HG03565 (cell line): ENCODE measurements at regions not wholly inside any gene's neighbourhood (a gene's known extent, or its start where the extent isn't known, plus 50 kb on each side); places are given as distances from the start of the nearest gene placed in this dataset.
A peak's percentile ranks its signal among the peaks of the same experiment; 100 is the strongest.

Source experiments
- ATAC-seq: cut with Tn5 transposase; IDR thresholded peaks from one replicate; pipeline ENCODE4 v1.9.1; 2021; ENCODE audit warnings: mild to moderate bottlenecking, moderate library complexity; ENCODE audit not compliant: unreplicated experiment

GRCh38 chr3:168341192-168341815, 245.6 kb upstream of the GOLIM4 start:
- no peak for ATAC-seq

- ATAC-seq = no peak
Measured at GRCh38 chr3:168338161-168338560, 242.4 kb upstream of the GOLIM4 start.

GRCh38 chr3:168336276-168336675, 240.6 kb upstream of the GOLIM4 start:
- ATAC-seq = no peak

- no peak for ATAC-seq
Measured at GRCh38 chr3:168333410-168333935, 237.7 kb upstream of the GOLIM4 start.

- no peak for ATAC-seq
Measured at GRCh38 chr3:168331756-168332155, 236.0 kb upstream of the GOLIM4 start.

- no peak for ATAC-seq
Measured at GRCh38 chr3:168330983-168331382, 235.3 kb upstream of the GOLIM4 start.

GRCh38 chr3:168327856-168328255, 232.1 kb upstream of the GOLIM4 start:
- ATAC-seq = no peak

- no peak for ATAC-seq
Measured at GRCh38 chr3:168325684-168326083, 230.0 kb upstream of the GOLIM4 start.

GRCh38 chr3:168322941-168323340, 227.2 kb upstream of the GOLIM4 start:
- no peak for ATAC-seq

GRCh38 chr3:168314166-168314565, 218.4 kb upstream of the GOLIM4 start:
- ATAC-seq = no peak

GRCh38 chr3:168312984-168313383, 217.3 kb upstream of the GOLIM4 start:
- ATAC-seq = no peak

GRCh38 chr3:168307893-168308292, 212.2 kb upstream of the GOLIM4 start:
- ATAC-seq = no peak

GRCh38 chr3:168295027-168295426, 199.3 kb upstream of the GOLIM4 start:
- ATAC-seq = no peak

GRCh38 chr3:168292296-168292695, 196.6 kb upstream of the GOLIM4 start:
- no peak for ATAC-seq

GRCh38 chr3:168289471-168290008, 193.8 kb upstream of the GOLIM4 start:
- no peak for ATAC-seq

- ATAC-seq = no peak
Measured at GRCh38 chr3:168288511-168289401, 193.0 kb upstream of the GOLIM4 start.

- peak; percentile 49 for ATAC-seq
Measured at GRCh38 chr3:168285506-168285905, 189.8 kb upstream of the GOLIM4 start.

- ATAC-seq = no peak
Measured at GRCh38 chr3:168284728-168285127, 189.0 kb upstream of the GOLIM4 start.

GRCh38 chr3:168275662-168276061, 179.9 kb upstream of the GOLIM4 start:
- ATAC-seq = no peak

GRCh38 chr3:168273917-168274316, 178.2 kb upstream of the GOLIM4 start:
- peak; percentile 84 for ATAC-seq

GRCh38 chr3:168273036-168273435, 177.3 kb upstream of the GOLIM4 start:
- no peak for ATAC-seq
